Pancreas (tissue), 10 donors: ENCODE measurements at regions not wholly inside any gene's neighbourhood (a gene's known extent, or its start where the extent isn't known, plus 50 kb on each side); places are given as distances from the start of the nearest gene placed in this dataset.

Experiments
- ATAC-seq, 4 donors: fragments of 200-7000 bp; cut with Tn5 transposase; one replicate each; pipeline versions ENCODE4 v1.8.0 to v1.9.1; 2020; ENCODE audit warnings: mild to moderate bottlenecking in 4 of 4, moderate library complexity in 4 of 4
- DNase-seq, 6 donors: peaks; one replicate each; pipeline ENCODE4 v3.0.0-alpha.2; 2020
- FAIRE-seq: peaks from 2 replicates; lab custom pipeline; 2012; peaks lifted over from hg19 to GRCh38; lab: Jason Lieb, UNC
- H3K27ac ChIP-seq, 4 donors: fragments of 200-600 bp; sonication (generic); 1 replicate in 3 of 4; 2 replicates in 1 of 4; pipeline versions ENCODE4 v1.5.0 to v1.8.0; 2020
- H3K27me3 ChIP-seq, 4 donors: fragments of 200-600 bp; one replicate each; pipeline ENCODE4 v1.8.0; 2021
- H3K36me3 ChIP-seq, 3 donors: fragments of 200-600 bp; sonication (generic) in 1 of 3; one replicate each; pipeline versions ENCODE4 v1.5.0 to v1.8.0; 2020 to 2021
- H3K4me1 ChIP-seq, 3 donors: fragments of 200-600 bp; one replicate each; pipeline ENCODE4 v1.8.0; 2021
- H3K4me3 ChIP-seq, 4 donors: fragments of 200-600 bp; sonication (generic) in 2 of 4; one replicate each; pipeline versions ENCODE4 v1.5.0 to v1.8.0; 2020 to 2021
- H3K9me3 ChIP-seq, 4 donors: fragments of 200-600 bp; one replicate each; pipeline ENCODE4 v1.8.0; 2021
- WGBS, 2 donors: extraction: QIAGEN DNeasy Blood & Tissue Kit; methylation state at CpG; one replicate each; pipeline ENCODE4 v1.1.7; 2013; 5-methylcytosine and 5-hydroxymethylcytosine counted together
- intact Hi-C, 3 donors: fragments of 100-400 bp; cut with DNase I; formaldehyde crosslinking; loops; one replicate each; pipeline versions ENCODE4 v1.11.1 to v1.14.2; 2022
- TF ChIP-seq, protein P1 (sequence below), 4 donors: fragments of 200-600 bp; sonication (generic) in 3 of 4; IDR thresholded peaks; one replicate each; pipeline versions ENCODE4 v1.5.0 to v1.8.0; 2021; ENCODE audit warnings: antibody characterized with exemption in 4 of 4
- donor health status: healthy with polysubstance abuse.
- donor health status: DM: no; HTN: no; CAD: no; lungs with moderate emphysema.
- donor health status: DM: no; HTN: no; CAD: no.
- donor health status: control.
- donor health status: control.
- donor health status: Bipolar disorder and iron deficiency.
- donor health status: DM: yes; HTN: yes; CAD: no.
- donor health status: DM: no; HTN: no; CAD: no.
- donor health status: DM: no; HTN: no; CAD: no.
- donor health status: DM: yes; HTN: yes; CAD: no.

DNA sequence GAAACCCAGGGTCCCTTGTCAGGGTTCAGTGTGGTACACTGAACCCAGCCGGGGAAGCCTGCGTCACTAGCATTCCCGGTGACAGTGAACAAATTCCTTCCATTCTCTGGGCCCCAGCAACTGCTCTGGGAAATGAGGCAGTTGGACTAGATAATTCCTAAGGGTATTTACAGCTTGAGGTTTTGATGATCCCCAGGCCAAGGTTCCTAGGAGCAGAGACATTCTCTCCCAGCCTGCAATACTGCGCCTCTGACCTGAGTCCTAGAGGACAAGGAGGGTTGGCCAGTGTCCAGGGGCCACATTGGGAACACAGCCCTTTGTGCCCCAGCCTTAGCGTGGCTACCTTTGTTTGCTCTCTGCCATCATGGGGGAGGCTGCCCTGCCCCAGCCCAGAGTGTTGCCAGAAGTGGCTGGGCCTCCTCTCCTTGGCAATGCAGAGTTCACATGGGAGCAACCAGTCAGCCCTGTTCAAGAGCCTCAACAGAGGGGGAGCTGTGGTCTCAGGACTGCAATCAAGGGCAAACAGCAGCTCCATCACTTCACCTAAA, 178.2 kb downstream of the SEC61B start:
- ATAC-seq, result no peak
- no peak overlapping the region for H3K27ac ChIP-seq

DNA sequence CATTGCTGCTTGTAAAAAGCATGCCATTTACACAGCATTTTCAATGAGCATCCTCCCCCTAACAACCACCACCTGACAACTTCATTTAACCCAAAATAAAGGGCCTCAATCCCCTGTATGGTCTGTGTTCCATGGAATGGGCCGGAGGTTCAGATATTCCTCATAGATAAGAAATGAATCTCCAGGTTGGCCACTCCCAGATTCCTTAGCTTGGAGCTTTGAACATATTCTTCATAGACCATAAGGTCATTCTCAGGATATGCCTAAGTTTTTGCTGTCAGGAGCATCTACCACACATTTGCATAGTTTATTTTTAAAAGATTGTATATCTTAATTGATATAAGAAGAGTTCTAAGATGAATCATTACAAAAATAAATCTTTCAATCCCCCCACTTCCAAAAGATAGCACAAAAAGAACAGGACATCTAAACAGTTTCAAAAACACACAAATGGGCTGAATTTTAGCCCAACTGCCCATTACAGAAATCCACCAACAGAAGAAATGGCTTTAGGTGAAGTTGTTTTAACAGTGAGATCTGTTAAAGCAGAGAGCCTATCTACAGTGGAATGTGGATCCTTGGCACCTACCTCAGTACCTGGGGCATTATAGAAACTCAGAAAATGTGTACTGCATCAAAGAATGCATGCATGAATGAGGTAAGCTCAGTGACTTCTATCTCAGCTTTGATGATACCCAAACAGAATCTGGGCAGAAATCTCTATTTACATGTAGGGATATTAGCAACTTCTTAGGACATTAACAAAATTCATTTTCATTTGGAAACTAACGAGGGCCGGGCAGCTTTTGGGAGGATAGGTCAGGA, 179.8 kb downstream of the SEC61B start:
- TF ChIP-seq, protein P1, sequence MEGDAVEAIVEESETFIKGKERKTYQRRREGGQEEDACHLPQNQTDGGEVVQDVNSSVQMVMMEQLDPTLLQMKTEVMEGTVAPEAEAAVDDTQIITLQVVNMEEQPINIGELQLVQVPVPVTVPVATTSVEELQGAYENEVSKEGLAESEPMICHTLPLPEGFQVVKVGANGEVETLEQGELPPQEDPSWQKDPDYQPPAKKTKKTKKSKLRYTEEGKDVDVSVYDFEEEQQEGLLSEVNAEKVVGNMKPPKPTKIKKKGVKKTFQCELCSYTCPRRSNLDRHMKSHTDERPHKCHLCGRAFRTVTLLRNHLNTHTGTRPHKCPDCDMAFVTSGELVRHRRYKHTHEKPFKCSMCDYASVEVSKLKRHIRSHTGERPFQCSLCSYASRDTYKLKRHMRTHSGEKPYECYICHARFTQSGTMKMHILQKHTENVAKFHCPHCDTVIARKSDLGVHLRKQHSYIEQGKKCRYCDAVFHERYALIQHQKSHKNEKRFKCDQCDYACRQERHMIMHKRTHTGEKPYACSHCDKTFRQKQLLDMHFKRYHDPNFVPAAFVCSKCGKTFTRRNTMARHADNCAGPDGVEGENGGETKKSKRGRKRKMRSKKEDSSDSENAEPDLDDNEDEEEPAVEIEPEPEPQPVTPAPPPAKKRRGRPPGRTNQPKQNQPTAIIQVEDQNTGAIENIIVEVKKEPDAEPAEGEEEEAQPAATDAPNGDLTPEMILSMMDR (IDR thresholded peaks at IDR 0.05), result no peak
- H3K27ac ChIP-seq, result no peak overlapping the region
- intact Hi-C loops, result no loop called here
- no peaks in the 10 kb centered on the region for H3K9me3 ChIP-seq
- DNase-seq (no peak), FAIRE-seq (no peak), ATAC-seq (no peak)
- 76 to 90% methylated on average over 3 of the region's 3 CpGs for WGBS, 2 donors
- no peaks in the 10 kb centered on the region for H3K4me1 ChIP-seq
- H3K36me3 ChIP-seq, result no peaks in the 10 kb centered on the region
- no peaks in the 10 kb centered on the region for H3K27me3 ChIP-seq
- H3K4me3 ChIP-seq, result no peak overlapping the region

More for the DNA sequence above, 178.2 kb downstream of the SEC61B start:
- 76 to 78% methylated on average over 5 of the region's 5 CpGs for whole genome bisulfite sequencing, 2 donors
- Histone ChIP-seq H3K36me3 (no peaks in the 10 kb centered on the region), H3K27me3 (no peaks in the 10 kb centered on the region), H3K9me3 (no peaks in the 10 kb centered on the region), H3K4me3 (no peak overlapping the region), H3K4me1 (no peaks in the 10 kb centered on the region)
- TF ChIP-seq, protein P1 (IDR thresholded peaks at IDR 0.05), result no peak
- intact Hi-C loops, result no loop called here
- DNase-seq (peak in 1 of 6 donors; percentile 22), FAIRE-seq (no peak)

DNA sequence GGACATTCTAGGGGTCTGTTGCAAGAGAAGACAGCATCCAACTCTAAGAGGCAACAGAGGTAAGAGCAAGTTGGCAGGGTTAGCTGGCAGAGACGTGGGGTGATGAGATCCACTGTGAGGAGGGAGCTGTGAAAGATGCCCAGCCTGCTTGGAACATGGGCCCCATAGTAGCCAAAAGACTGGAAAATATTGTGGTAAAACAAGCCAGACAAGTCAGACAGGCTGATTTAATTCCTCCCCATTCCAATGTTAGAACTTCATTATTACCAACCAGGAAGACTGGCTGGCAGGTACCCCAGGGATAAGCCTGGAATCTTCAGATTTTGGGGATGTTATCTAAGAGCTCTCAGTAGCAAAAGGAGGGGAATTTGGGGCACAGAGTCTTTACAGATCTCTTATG, 181.3 kb downstream of the SEC61B start:
- DNase-seq (no peak), FAIRE-seq (no peak), ATAC-seq (no peak)
- H3K27ac ChIP-seq, result no peak overlapping the region
- H3K36me3 ChIP-seq, result no peaks in the 10 kb centered on the region
- no peak overlapping the region for H3K4me3 ChIP-seq
- H3K4me1 ChIP-seq, result no peaks in the 10 kb centered on the region
- WGBS, 2 donors, result 33 to 47% methylated on average over 1 of the region's 1 CpG
- intact Hi-C loops, result no loop called here
- TF ChIP-seq, protein P1 (IDR thresholded peaks at IDR 0.05), result no peak
- no peaks in the 10 kb centered on the region for H3K9me3 ChIP-seq
- H3K27me3 ChIP-seq, result no peaks in the 10 kb centered on the region

DNA sequence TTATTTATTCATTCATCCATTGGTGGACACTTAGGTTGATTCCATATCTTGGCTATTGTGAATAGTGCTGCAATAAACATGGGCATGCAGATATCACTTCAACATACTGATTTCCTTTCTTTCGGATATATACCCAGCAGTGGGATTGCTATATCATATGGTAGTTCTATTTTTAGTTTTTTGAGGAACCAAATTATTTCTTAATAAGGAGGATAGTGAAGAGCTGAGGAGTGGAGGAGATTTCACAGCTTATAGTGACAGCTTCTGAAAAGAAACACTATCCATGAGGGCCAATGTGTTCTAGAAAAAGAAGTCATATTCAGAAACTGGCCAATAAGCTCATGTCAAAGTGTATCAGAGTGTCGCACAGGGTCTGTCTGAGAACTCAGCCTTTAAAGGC, 183.3 kb downstream of the SEC61B start:
- Histone ChIP-seq H3K27me3 (no peaks in the 10 kb centered on the region), H3K4me1 (no peaks in the 10 kb centered on the region), H3K9me3 (no peaks in the 10 kb centered on the region), H3K36me3 (no peaks in the 10 kb centered on the region), H3K4me3 (no peak overlapping the region), H3K27ac (no peak overlapping the region)
- TF ChIP-seq, protein P1 (IDR thresholded peaks at IDR 0.05), result no peak
- no peak for FAIRE-seq
- DNase-seq, result no peak
- intact Hi-C loops, result no loop called here
- WGBS, 2 donors, result 85 to 92% methylated on average over 2 of the region's 2 CpGs
- no peak for ATAC-seq

DNA sequence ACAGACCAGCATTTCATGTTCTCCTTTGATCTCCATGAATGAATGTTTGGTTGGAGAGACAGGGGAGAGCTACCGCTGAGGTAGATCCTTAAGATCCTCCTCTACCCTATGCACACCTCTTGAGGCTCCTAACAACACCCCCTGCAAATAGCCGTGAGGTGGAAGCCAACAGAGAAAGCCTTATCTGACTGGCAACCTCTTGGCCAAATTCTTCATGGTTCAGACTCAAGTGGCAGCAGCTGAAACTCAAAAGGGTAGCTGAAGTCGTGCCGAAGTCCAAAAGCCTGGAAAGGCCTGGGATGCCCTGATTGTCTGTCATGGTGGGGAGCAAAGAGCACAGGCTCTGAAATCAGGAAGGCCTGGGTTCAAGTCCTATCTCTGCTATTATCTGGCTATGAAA, 184.9 kb downstream of the SEC61B start:
- FAIRE-seq, result no peak

More for the DNA sequence above, 184.9 kb downstream of the SEC61B start:
- no peaks in the 10 kb centered on the region for H3K27me3 ChIP-seq
- TF ChIP-seq, protein P1 (IDR thresholded peaks at IDR 0.05), result no peak
- no peak for ATAC-seq
- intact Hi-C loops, result no loop called here
- H3K27ac ChIP-seq, result no peak overlapping the region
- WGBS, 2 donors, result 66 to 75% methylated on average over 4 of the region's 4 CpGs
- no peaks in the 10 kb centered on the region for H3K4me1 ChIP-seq
- H3K9me3 ChIP-seq, result no peaks in the 10 kb centered on the region
- H3K4me3 ChIP-seq, result no peak overlapping the region
- no peak for DNase-seq
- H3K36me3 ChIP-seq, result no peaks in the 10 kb centered on the region
